H9 (cell line): ENCODE measurements at regions not wholly inside any gene's neighbourhood (a gene's known extent, or its start where the extent isn't known, plus 50 kb on each side); places are given as distances from the start of the nearest gene placed in this dataset.

Experiments
- DNase-seq: peaks from one replicate; pipeline ENCODE4 v3.0.0-alpha.2; 2017
- H2AFZ ChIP-seq: one replicate; pipeline ENCODE4 v1.6.1; 2013; ENCODE audit warnings: mild to moderate bottlenecking, low read length, control low read depth, moderate library complexity
- H2AK5ac ChIP-seq: 2 replicates; pipeline ENCODE4 v1.6.1; 2013; ENCODE audit warnings: low read length, control low read depth, mixed read lengths; ENCODE audit not compliant: insufficient read length
- H2BK120ac ChIP-seq: one replicate; pipeline ENCODE4 v1.6.1; 2013; ENCODE audit warnings: low read depth, mild to moderate bottlenecking, low read length, control low read depth, inconsistent platforms; ENCODE audit not compliant: poor library complexity, severe bottlenecking
- H2BK12ac ChIP-seq: 2 replicates; pipeline ENCODE4 v1.6.1; 2013; ENCODE audit warnings: low read length, control low read depth, mixed read lengths, low read depth; ENCODE audit not compliant: insufficient read length
- H2BK15ac ChIP-seq: 2 replicates; pipeline ENCODE4 v1.6.1; 2013; ENCODE audit warnings: low read depth, low read length, control low read depth
- H2BK20ac ChIP-seq: one replicate; pipeline ENCODE4 v1.6.1; 2013; ENCODE audit warnings: low read depth, mild to moderate bottlenecking, low read length, control low read depth, inconsistent platforms; ENCODE audit not compliant: poor library complexity, severe bottlenecking
- H2BK5ac ChIP-seq: 2 replicates; pipeline ENCODE4 v1.6.1; 2013; ENCODE audit warnings: low read length, control low read depth, mixed read lengths; ENCODE audit not compliant: insufficient read length
- H3K14ac ChIP-seq: 2 replicates; pipeline ENCODE4 v1.6.1; 2013; ENCODE audit warnings: low read length, control low read depth; ENCODE audit not compliant: insufficient read depth
- H3K18ac ChIP-seq: 2 replicates; pipeline ENCODE4 v1.6.1; 2013; ENCODE audit warnings: low read depth, mild to moderate bottlenecking, mixed read lengths, low read length, control low read depth; ENCODE audit not compliant: insufficient read length
- H3K23ac ChIP-seq: 2 replicates; pipeline ENCODE4 v1.6.1; 2013; ENCODE audit warnings: low read length, control low read depth, mixed read lengths, low read depth; ENCODE audit not compliant: insufficient read length
- H3K23me2 ChIP-seq: 2 replicates; pipeline ENCODE4 v1.6.1; 2013; ENCODE audit warnings: low read depth, mild to moderate bottlenecking, mixed read lengths, low read length, control low read depth; ENCODE audit not compliant: insufficient read length, poor library complexity, severe bottlenecking
- H3K27ac ChIP-seq: 2 replicates; pipeline ENCODE4 v1.5.1; 2013; ENCODE audit warnings: low read length, control low read depth, mixed read lengths, low read depth; ENCODE audit not compliant: insufficient read length
- H3K27me3 ChIP-seq: 2 replicates; pipeline ENCODE4 v1.6.1; 2013; ENCODE audit warnings: low read length, control low read depth, inconsistent platforms; ENCODE audit not compliant: insufficient read depth
- H3K4ac ChIP-seq: 2 replicates; pipeline ENCODE4 v1.6.1; 2013; ENCODE audit warnings: low read depth, mild to moderate bottlenecking, control low read depth, inconsistent platforms, low read length, moderate library complexity
- H3K4me1 ChIP-seq: 2 replicates; pipeline ENCODE4 v1.6.1; 2013; ENCODE audit warnings: low read length, control low read depth, inconsistent platforms; ENCODE audit not compliant: insufficient read depth
- H3K4me2 ChIP-seq: 2 replicates; pipeline ENCODE4 v1.6.1; 2013; ENCODE audit warnings: low read length, control low read depth, mixed read lengths; ENCODE audit not compliant: insufficient read length, insufficient read depth
- H3K56ac ChIP-seq: 2 replicates; pipeline ENCODE4 v1.6.1; 2013; ENCODE audit warnings: low read depth, mild to moderate bottlenecking, mixed read lengths, low read length, control low read depth; ENCODE audit not compliant: insufficient read length
- H3K79me1 ChIP-seq: 2 replicates; pipeline ENCODE4 v1.6.1; 2013; ENCODE audit warnings: low read depth, mild to moderate bottlenecking, moderate library complexity, low read length, control low read depth, inconsistent platforms; ENCODE audit not compliant: insufficient read depth, poor library complexity, severe bottlenecking
- H3K79me2 ChIP-seq: 2 replicates; pipeline ENCODE4 v1.6.1; 2013; ENCODE audit warnings: low read length, control low read depth, inconsistent platforms; ENCODE audit not compliant: insufficient read depth
- H3K9ac ChIP-seq: 2 replicates; pipeline ENCODE4 v1.6.1; 2013; ENCODE audit warnings: low read length, control low read depth, mixed read lengths; ENCODE audit not compliant: insufficient read length; ENCODE audit errors: extremely low read depth
- H3K9me3 ChIP-seq: one replicate; pipeline ENCODE4 v1.6.1; 2013; ENCODE audit warnings: low read depth, low read length, inconsistent platforms; ENCODE audit not compliant: control insufficient read depth
- H3T11ph ChIP-seq: one replicate; pipeline ENCODE4 v1.6.1; 2013; ENCODE audit warnings: mild to moderate bottlenecking, low read length, control low read depth, inconsistent platforms
- H4K20me1 ChIP-seq: one replicate; pipeline ENCODE4 v1.6.1; 2013; ENCODE audit not compliant: control insufficient read depth, insufficient read length, insufficient read depth
- H4K5ac ChIP-seq: 2 replicates; pipeline ENCODE4 v1.6.1; 2013; ENCODE audit warnings: low read depth, mild to moderate bottlenecking, mixed read lengths, low read length, control low read depth; ENCODE audit not compliant: insufficient read length
- H4K8ac ChIP-seq: replicated peaks from 2 replicates; pipeline ENCODE4 v1.6.1; 2013; ENCODE audit warnings: low read length, control low read depth, mixed read lengths, low read depth; ENCODE audit not compliant: insufficient read length
- H4K91ac ChIP-seq: 2 replicates; pipeline ENCODE4 v1.6.1; 2013; ENCODE audit warnings: low read depth, mild to moderate bottlenecking, moderate library complexity, mixed read lengths, low read length, control low read depth; ENCODE audit not compliant: insufficient read length
- H3K27ac Mint-ChIP-seq, 3 experiments: 2 replicates in 2 of 3; 3 replicates in 1 of 3; pipeline ENCODE4 v1.8.0; 2020 to 2021; ENCODE audit warnings: mixed read lengths in 3 of 3, mild to moderate bottlenecking in 1 of 3, moderate library complexity in 1 of 3
- H3K27me3 Mint-ChIP-seq: 2 replicates; pipeline ENCODE4 v1.8.0; 2021; ENCODE audit warnings: low read depth, mild to moderate bottlenecking, moderate library complexity, mixed read lengths
- H3K36me3 Mint-ChIP-seq, 3 experiments: 2 replicates in 2 of 3; 3 replicates in 1 of 3; pipeline ENCODE4 v1.8.0; 2020 to 2021; ENCODE audit warnings: low read depth in 3 of 3, mixed read lengths in 3 of 3; ENCODE audit not compliant: insufficient read depth in 1 of 3
- H3K4me1 Mint-ChIP-seq, 2 experiments: 2 replicates each; pipeline ENCODE4 v1.8.0; 2020; ENCODE audit warnings: mixed read lengths in 2 of 2
- H3K4me3 Mint-ChIP-seq, 2 experiments: 2 replicates in 1 of 2; 3 replicates in 1 of 2; pipeline ENCODE4 v1.8.0; 2020 to 2021; ENCODE audit warnings: mild to moderate bottlenecking in 2 of 2, mixed read lengths in 2 of 2, moderate library complexity in 1 of 2
- H3K9me3 Mint-ChIP-seq, 2 experiments: 2 replicates in 1 of 2; 3 replicates in 1 of 2; pipeline ENCODE4 v1.8.0; 2020; ENCODE audit warnings: mild to moderate bottlenecking in 2 of 2, mixed read lengths in 2 of 2, moderate library complexity in 1 of 2
- WGBS: extraction: QIAGEN DNeasy Blood & Tissue Kit; methylation state at CpG from one replicate; pipeline ENCODE4 v1.1.7; 2013; ENCODE audit warnings: missing lambda C conversion rate, low lambda C conversion rate, mixed read lengths; ENCODE audit not compliant: insufficient read length; ENCODE audit errors: extremely low coverage; 5-methylcytosine and 5-hydroxymethylcytosine counted together
- TF ChIP-seq, protein P1 (sequence below): fragments of 200-600 bp; sonication (generic); conservative IDR thresholded peaks from 3 replicates; pipeline ENCODE4 v1.8.0; 2021; ENCODE audit warnings: antibody characterized with exemption, mild to moderate bottlenecking

DNA sequence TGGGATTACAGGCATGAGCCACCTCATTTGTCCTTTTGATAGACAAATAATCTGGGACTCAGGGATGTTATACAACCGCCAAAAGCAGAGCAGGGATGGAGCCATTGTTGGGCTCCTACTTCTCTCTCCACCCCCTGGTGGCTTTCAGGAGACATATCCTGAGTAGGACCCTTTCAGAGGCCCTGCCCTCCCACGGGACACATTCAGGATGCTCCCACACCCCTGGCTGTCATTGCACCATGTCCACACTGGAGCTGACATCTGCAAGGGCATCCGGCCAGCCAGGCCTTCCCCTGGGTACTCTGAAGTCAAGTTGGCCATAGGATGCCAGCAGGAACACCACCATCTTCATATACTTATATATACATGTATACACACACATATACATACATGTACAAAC, 181.8 kb downstream of the SYK start:
- no peak overlapping the region for H4K91ac ChIP-seq
- H3K79me2 ChIP-seq = no peaks in the 10 kb centered on the region
- H3K27me3 Mint-ChIP-seq = no peaks in the 10 kb centered on the region
- H2AFZ ChIP-seq = no peak overlapping the region
- H3K27ac ChIP-seq = no peak overlapping the region
- H3K23ac ChIP-seq = no peak overlapping the region
- H2BK5ac ChIP-seq = no peak overlapping the region
- WGBS = no CpG with 5 or more reads among the region's 3 CpGs
- H3K4ac ChIP-seq = no peak overlapping the region
- H3K79me1 ChIP-seq = no peaks in the 10 kb centered on the region
- no peaks in the 10 kb centered on the region; a peak in 1 of 5 replicates for H3K9me3 Mint-ChIP-seq
- H3T11ph ChIP-seq = no peak overlapping the region
- H3K4me3 Mint-ChIP-seq = no peak overlapping the region
- DNase-seq = no peak
- no peak overlapping the region for H3K9ac ChIP-seq
- H2BK120ac ChIP-seq = no peak overlapping the region
- peaks cover 4 to 12% of the 10 kb centered on the region in 2 experiments for H3K4me1 Mint-ChIP-seq
- H3K27ac Mint-ChIP-seq = no peak overlapping the region
- no peak overlapping the region for H2BK20ac ChIP-seq
- H3K4me1 ChIP-seq = no peaks in the 10 kb centered on the region
- H4K8ac ChIP-seq = no peak overlapping the region
- no peaks in the 10 kb centered on the region for H4K20me1 ChIP-seq
- no peak overlapping the region for H2BK12ac ChIP-seq
- no peak overlapping the region for H2BK15ac ChIP-seq
- H3K18ac ChIP-seq = no peak overlapping the region
- no peaks in the 10 kb centered on the region for H3K27me3 ChIP-seq
- no peaks in the 10 kb centered on the region for H3K9me3 ChIP-seq
- H3K36me3 Mint-ChIP-seq = no peaks in the 10 kb centered on the region
- H3K23me2 ChIP-seq = no peaks in the 10 kb centered on the region
- TF ChIP-seq, protein P1, sequence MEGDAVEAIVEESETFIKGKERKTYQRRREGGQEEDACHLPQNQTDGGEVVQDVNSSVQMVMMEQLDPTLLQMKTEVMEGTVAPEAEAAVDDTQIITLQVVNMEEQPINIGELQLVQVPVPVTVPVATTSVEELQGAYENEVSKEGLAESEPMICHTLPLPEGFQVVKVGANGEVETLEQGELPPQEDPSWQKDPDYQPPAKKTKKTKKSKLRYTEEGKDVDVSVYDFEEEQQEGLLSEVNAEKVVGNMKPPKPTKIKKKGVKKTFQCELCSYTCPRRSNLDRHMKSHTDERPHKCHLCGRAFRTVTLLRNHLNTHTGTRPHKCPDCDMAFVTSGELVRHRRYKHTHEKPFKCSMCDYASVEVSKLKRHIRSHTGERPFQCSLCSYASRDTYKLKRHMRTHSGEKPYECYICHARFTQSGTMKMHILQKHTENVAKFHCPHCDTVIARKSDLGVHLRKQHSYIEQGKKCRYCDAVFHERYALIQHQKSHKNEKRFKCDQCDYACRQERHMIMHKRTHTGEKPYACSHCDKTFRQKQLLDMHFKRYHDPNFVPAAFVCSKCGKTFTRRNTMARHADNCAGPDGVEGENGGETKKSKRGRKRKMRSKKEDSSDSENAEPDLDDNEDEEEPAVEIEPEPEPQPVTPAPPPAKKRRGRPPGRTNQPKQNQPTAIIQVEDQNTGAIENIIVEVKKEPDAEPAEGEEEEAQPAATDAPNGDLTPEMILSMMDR = no peak
- no peak overlapping the region for H3K14ac ChIP-seq
- H2AK5ac ChIP-seq = no peak overlapping the region
- no peak overlapping the region for H3K56ac ChIP-seq
- no peak overlapping the region for H4K5ac ChIP-seq
- no peak overlapping the region for H3K4me2 ChIP-seq
